T-helper 9 cell (primary cell): ENCODE measurements at regions not wholly inside any gene's neighbourhood (a gene's known extent, or its start where the extent isn't known, plus 50 kb on each side); places are given as distances from the start of the nearest gene placed in this dataset.
"Not testable (repeated sequence)": the region's sequence is repeated elsewhere in the genome, so short reads cannot be mapped to it uniquely, and the experiment has no call there.

Experiments
- DNase-seq: peaks from one replicate; pipeline ENCODE4 v3.0.0-alpha.2; 2020

DNA sequence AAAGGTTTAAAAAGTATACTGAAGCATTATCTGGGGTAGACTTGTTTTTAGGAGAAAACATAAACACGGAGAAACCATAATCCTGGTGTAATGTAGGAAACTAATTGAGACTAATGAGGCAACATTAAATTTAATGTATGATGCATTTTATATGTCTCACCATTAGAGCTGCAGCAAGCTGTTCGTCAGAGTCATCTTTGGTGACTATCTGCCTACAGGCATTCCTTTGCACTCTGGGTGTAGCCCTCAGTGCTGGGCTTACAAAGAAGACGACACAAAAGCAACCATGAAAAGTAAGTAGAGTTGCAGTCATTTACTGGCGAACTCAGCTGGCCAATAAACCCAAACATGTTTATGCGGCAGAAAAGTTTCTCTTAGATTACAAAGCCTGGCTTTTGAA lies 415.3 kb upstream of the ZEB2 start:
- no peak for DNase-seq

GRCh38 chr2:144931960-144932359 lies 412.0 kb upstream of the ZEB2 start:
- DNase-seq: no peak

GRCh38 chr2:144931480-144931879 lies 411.6 kb upstream of the ZEB2 start:
- no peak for DNase-seq

DNA sequence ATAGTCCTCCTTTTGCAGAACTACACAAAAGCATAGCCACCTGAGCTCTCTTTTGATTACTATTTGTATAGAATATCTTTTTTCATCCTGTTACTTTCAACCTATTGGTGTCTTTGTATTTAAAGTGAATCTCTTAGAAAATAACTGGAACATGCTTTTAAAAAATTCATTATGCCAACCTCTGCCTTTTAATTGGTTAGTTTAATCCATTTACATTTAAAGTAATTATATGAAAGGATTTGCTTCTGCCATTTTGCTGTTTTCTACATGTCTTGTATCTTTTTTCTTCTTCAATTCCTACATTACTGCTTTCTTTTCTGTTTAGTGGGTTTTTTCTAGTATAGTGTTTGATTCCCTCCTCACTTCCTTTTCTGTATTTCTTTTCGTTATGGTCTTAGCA lies 407.5 kb upstream of the ZEB2 start:
- no peak for DNase-seq

DNA sequence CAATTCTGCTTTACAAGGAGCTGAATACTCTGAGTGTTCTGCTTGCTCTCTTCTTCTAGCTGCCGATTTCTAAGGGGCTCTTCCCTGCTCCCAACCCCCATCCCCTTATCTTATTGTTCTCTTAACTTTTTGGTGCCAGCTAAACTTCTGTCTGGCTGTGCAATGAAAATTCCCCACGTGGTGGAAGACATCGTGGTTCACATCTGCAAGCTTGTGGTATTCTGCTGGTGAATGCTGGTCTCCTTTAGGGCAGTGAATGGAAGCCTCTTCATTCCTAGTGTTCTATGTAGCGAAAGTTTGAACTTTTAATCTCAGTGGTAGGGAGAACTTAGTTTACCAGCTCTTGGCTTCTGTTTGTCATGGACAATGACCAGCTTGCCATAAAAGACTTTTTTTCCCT lies 406.0 kb upstream of the ZEB2 start:
- DNase-seq: no peak

DNA sequence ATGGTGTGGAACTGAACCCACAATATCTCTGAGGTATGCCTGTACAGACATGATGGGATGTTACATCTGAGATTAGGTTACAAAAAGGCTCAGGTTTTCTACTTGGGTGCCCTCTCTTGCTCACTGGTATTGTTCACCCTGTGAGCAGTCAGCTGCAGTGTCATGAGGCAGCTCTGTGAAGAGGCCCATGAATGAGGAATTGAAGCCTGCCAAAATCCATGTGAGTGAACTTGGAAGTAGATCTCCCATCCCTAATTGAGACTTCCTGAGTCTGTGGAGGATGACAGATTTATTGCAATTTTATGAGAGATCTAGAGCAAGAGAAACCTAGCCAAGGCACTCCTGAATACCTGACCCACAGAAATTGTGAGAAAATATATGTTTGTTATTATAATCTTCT lies 404.9 kb upstream of the ZEB2 start:
- no peak for DNase-seq

- no peak for DNase-seq
Observed at GRCh38 chr2:144922519-144922918, 402.6 kb upstream of the ZEB2 start.

DNA sequence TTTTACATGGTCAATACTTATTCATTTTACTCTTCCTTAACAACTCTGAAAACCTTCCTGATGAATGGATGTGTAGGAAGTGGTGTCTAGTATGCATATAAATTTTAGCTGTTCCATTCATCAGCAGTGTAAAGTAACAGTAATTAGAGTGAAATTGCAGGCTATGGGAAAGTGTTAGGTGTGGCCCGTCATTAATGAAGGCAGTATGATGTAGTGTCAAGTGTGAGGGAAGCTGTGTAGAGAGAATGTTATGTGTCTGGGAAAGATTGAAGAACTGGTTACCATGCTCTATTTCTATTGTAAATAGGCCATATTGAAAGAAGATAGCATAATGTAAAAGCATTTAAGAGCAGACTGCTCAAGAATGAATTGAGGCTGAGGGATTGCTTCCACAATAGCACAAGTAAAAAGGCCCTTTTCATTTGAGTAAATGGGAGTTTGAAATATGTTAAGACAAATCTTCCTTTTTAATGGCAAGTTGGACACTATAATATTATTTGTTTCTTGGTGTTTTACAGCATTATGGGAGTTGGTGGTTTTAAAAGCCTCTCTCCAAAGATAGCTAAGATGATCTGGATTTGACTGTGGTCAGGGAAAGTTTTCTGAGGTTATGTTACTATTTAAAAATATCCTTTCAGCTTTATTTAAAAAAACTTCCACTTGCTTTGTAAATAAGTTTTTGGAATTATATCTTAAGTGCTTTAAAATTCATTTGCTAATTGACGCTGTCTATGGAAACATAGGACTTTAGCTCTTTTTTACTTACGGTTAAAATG lies 401.0 kb upstream of the ZEB2 start:
- DNase-seq: no peak

GRCh38 chr2:144914622-144915318 lies 394.9 kb upstream of the ZEB2 start:
- no peak for DNase-seq

DNA sequence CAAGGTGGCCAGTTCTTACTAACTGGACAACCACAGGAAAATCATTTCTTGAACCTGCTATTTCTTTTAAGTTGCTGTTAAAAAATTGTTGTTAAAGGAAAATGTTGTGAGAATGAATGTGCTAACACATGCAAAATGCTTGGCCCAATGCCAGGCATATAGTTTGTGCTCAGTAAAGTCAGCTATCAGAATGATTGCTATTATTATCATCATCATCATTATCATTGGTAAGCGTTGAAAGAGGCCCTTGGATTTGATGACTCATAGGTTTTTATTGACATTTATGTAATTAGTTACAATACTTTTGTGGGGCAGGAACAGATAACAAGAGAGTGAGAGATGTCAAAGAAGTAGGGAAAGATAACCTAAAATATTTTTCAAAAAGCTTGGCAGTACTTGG lies 394.2 kb upstream of the ZEB2 start:
- DNase-seq: no peak

GRCh38 chr2:144912206-144912605 lies 392.3 kb upstream of the ZEB2 start:
- no peak for DNase-seq

DNA sequence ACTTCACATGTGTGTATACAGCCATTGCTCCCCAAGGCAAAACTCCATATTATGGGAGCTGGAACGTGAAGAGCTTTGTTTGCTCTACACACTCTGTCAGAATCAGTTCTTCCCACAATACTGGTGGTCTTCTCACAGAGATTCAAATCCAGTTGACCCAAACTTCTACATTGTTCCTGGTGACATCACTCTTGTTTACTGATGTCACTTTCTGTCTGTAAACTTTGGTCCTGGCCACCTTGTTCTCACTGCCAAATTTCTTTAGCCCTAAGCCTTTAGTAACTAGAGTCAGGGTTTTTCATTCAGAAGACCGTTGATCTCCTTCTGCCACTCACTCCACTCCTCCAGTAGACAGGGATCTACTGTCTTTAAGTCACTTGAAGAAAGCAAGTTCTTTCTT lies 386.0 kb upstream of the ZEB2 start:
- DNase-seq: no peak

DNA sequence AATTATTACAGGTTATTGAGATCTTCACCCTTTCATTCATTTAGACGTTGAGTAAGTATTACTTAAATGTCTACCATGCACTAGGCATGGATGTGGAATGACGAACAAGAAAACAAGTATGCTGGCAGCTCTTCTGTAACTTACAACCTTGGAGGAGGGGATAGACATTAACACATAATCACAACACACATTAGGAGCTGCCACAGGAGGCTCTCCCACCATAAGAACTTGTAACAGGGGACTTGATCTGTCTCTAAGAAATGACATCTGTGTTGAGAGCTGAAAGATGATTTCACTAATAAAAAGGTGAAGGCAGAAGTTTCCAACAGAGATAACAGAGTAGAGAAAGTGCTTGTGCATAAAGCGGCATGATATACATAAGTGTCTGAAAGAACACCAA lies 384.7 kb upstream of the ZEB2 start:
- DNase-seq: no peak

DNA sequence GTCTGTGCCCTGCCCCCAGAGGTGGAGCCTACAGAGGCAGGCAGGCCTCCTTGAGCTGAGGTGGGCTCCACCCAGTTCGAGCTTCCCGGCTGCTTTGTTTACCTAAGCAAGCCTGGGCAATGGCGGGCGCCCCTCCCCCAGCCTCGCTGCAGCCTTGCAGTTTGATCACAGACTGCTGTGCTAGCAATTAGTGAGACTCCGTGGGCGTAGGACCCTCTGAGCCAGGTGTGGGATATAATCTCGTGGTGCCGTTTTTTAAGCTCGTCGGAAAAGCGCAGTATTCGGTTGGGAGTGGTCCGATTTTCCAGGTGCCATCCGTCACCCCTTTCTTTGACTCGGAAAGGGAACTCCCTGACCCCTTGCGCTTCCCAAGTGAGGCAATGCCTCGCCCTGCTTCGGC lies 383.1 kb upstream of the ZEB2 start:
- not testable (repeated sequence) for DNase-seq

GRCh38 chr2:144901386-144901785 lies 381.5 kb upstream of the ZEB2 start:
- not testable (repeated sequence) for DNase-seq

DNA sequence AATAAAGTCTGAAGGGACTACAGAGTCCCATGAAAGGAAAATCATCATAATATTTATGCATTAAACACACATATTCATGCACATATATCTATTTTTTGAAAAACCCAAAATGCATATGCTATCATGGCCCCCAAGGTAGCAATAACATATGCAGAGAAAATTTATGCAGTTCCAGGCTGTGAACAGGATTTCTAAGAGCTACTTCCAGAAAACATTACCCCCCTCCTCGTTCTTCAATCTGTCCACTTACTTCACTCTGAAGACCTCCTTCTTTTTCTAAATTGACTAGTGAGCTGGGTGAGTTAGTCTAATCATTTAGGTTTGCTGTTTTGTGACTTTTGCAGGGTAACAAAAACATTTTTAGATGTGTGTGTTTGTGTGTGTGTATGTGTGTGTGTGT lies 376.4 kb upstream of the ZEB2 start:
- no peak for DNase-seq

DNA sequence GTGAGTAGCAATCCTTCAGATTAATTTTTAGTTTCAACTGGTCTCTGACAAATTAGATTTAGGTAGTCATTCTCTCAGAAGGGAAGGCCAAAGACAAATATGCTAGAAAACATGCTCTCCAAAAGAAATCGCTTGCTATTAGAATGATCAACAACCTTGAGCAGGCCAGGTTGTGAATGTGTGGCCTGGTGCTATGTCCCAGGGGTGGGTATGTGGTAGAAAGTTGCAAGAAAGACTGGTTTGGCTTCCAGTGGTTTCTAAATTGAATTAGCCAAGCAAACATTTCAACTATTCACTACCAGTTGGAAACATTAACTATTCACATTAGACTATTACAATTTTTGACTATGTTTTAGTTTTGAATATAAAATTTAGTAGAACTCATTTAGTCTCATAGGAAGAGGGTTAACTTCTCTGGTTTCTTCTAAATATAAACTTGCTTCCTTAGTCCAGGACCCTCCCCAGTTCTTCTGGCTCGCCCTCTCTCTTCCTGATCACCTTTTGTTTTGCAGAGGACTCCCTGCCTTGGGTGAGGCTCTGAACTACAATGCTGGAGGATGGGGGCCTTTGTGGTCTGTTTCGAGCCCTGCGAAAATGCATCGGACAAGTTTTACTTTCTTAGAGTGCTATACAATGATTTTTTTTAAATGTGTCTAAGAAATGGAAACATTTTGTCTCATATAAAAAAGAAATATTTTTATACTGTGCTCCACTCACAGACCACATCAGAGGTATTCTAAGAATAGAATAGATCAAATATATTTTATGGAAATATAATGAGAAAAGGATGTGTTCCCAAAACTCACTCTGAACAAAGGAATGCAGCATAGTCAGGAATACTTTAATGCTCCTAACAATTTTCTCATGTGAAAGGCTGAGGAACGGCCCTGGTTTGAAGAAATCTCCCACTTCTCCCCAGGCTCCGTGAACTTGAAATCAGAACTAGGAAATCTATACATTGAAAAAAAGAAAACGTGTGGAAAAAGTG lies 375.0 kb upstream of the ZEB2 start:
- DNase-seq: no peak

- no peak for DNase-seq
Observed at GRCh38 chr2:144893464-144893863, 373.5 kb upstream of the ZEB2 start.

DNA sequence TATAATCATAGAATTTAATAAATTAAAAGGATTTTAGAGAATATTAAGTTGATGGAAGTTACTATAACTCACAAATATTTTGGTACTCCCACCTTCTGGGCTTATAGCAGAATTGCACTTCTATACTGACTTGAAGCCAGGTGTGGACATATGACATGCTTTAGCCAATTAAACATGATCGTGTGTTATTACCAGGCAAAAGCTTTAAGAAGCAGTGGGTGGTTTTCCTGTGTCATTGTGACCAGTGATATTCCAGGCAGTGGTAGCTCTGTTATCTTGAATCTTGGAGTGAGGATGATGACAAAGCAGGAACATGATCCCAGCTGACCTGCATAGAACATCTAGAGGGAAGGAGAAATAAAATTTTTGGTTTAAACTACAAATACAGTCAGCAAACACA lies 370.9 kb upstream of the ZEB2 start:
- no peak for DNase-seq

DNA sequence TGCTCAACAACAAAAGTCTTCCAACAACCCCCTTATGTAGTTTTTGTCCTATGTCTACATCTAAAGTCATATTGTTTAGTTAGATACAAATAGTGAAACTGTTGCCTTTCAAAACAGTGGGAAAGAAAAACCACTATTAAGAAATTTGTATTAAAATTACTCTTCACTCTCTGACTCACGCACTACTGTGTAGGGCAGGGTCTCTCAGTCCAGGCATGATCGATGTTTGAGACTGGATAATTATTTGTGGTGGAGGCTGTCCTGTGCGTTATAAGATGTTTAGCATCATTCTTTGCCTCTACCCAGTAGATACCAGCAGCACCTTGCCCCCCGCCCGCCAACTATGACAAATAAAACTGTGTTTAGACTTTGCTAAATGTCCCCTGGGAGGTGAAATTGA lies 369.4 kb upstream of the ZEB2 start:
- DNase-seq: no peak

DNA sequence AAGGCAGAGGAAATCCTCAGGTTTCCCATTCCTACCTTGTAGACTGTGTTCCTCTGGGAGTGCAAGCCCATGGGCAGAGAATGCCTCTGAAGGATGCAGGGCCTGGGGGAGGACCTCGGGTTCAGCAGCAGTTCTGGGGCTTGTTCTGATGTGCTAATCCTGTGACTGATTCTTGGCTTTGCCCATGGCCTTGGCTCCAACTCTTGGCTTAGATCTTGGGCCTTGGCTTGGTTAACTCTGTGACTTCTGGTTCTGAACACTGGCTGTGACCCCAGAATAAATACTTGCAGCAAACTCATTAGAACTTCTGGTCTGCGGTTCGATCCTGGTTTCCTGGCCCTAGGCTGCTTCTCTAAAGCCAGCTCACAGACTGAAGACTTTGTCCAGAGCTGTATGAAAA lies 366.9 kb upstream of the ZEB2 start:
- no peak for DNase-seq

- DNase-seq: no peak
Observed at GRCh38 chr2:144877893-144878292, 358.0 kb upstream of the ZEB2 start.

DNA sequence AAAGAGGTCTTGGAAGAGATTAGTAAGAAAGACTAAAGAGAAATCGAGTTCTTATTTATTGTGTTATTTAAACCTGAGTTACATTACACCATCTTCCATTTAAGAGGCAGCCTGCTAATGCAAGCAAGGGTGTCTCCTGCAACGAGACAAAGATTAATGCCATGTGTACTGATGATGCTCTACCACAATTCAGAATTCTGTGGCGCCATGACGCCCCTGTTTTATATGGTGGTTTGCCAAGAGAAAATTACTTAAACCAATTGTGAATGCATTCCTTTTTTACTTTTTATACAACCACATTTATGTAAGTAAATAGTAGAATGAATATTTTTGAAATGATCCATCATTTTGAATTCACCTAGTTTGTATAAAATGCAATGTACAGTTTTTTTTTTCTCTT lies 356.1 kb upstream of the ZEB2 start:
- no peak for DNase-seq
